DMS79 treated with DMSO at 0.1 percent for 48 hours (cell line): ENCODE measurements at regions not wholly inside any gene's neighbourhood (a gene's known extent, or its start where the extent isn't known, plus 50 kb on each side); places are given as distances from the start of the nearest gene placed in this dataset.
"Not testable (repeated sequence)": the region's sequence is repeated elsewhere in the genome, so short reads cannot be mapped to it uniquely, and the experiment has no call there.

Experiments used
- DNase-seq: peaks from one replicate; lab custom pipeline; 2025; lab: John Stamatoyannopoulos, UW

- DNase-seq, result no peak
These were observed 149.0 kb upstream of the DPH6 start for GRCh38 chr15:35695003-35695402.

- DNase-seq, result no peak
These were observed 150.8 kb upstream of the DPH6 start for GRCh38 chr15:35696767-35697231.

- DNase-seq, result no peak
These were observed 151.8 kb upstream of the DPH6 start for GRCh38 chr15:35697549-35698299.

GRCh38 chr15:35698331-35698730 lies 152.4 kb upstream of the DPH6 start:
- DNase-seq, result no peak

- no peak for DNase-seq
These were observed 153.1 kb upstream of the DPH6 start for GRCh38 chr15:35698966-35699575.

GRCh38 chr15:35700091-35700593 lies 154.2 kb upstream of the DPH6 start:
- not testable (repeated sequence) for DNase-seq

GRCh38 chr15:35701402-35702046 lies 155.6 kb upstream of the DPH6 start:
- DNase-seq, result no peak

- DNase-seq, result no peak
These were observed 157.1 kb upstream of the DPH6 start for GRCh38 chr15:35702946-35703495.

GRCh38 chr15:35705030-35705883 lies 159.3 kb upstream of the DPH6 start:
- DNase-seq, result no peak

- no peak for DNase-seq
These were observed 160.1 kb upstream of the DPH6 start for GRCh38 chr15:35705884-35706585.

GRCh38 chr15:35712956-35713355 lies 167.0 kb upstream of the DPH6 start:
- DNase-seq, result no peak

GRCh38 chr15:35713733-35714132 lies 167.8 kb upstream of the DPH6 start:
- DNase-seq, result no peak

- DNase-seq, result no peak
These were observed 171.8 kb upstream of the DPH6 start for GRCh38 chr15:35717721-35718120.

GRCh38 chr15:35720019-35720418 lies 174.1 kb upstream of the DPH6 start:
- no peak for DNase-seq

GRCh38 chr15:35720984-35721383 lies 175.0 kb upstream of the DPH6 start:
- DNase-seq, result no peak

- no peak for DNase-seq
These were observed 175.8 kb upstream of the DPH6 start for GRCh38 chr15:35721751-35722150.

- no peak for DNase-seq
These were observed 176.5 kb upstream of the DPH6 start for GRCh38 chr15:35722501-35722900.

GRCh38 chr15:35723120-35723847 lies 177.3 kb upstream of the DPH6 start:
- no peak for DNase-seq

- no peak for DNase-seq
These were observed 177.9 kb upstream of the DPH6 start for GRCh38 chr15:35723852-35724251.

- DNase-seq, result no peak
These were observed 178.7 kb upstream of the DPH6 start for GRCh38 chr15:35724626-35725025.
